ENCODE measurements at regions not wholly inside any gene's neighbourhood (a gene's known extent, or its start where the extent isn't known, plus 50 kb on each side); places are given as distances from the start of the nearest gene placed in this dataset.

GRCh38 chr3:180092889-180093288 lies 56.2 kb upstream of the PEX5L start:
- WGBS, 2 donors = 43 to 68% methylated on average over 2 of the region's 2 CpGs
- H3K9me3 ChIP-seq = no peaks in the 10 kb centered on the region
- H3K27me3 ChIP-seq = no peaks in the 10 kb centered on the region
- no peak overlapping the region for H3K4me3 ChIP-seq
- no peak for ATAC-seq
- no peaks in the 10 kb centered on the region for H3K36me3 ChIP-seq
- TF ChIP-seq CTCF (IDR thresholded peaks at IDR 0.05) = no peak
- no peak for DNase-seq
- intact Hi-C loops (cut with DNase I) = no loop called here
- no peaks in the 10 kb centered on the region for H3K4me1 ChIP-seq
- no peak overlapping the region for H3K27ac ChIP-seq

- no peaks in the 10 kb centered on the region for H3K4me1 ChIP-seq
- H3K36me3 ChIP-seq = no peaks in the 10 kb centered on the region
- H3K4me3 ChIP-seq = no peak overlapping the region
- WGBS, 2 donors = 92 to 93% methylated on average over 1 of the region's 1 CpG
- no peaks in the 10 kb centered on the region for H3K27me3 ChIP-seq
- no peak for TF ChIP-seq CTCF (IDR thresholded peaks at IDR 0.05)
- H3K27ac ChIP-seq = no peak overlapping the region
- no peak for DNase-seq
- intact Hi-C loops (cut with DNase I) = no loop called here
- ATAC-seq = no peak
- H3K9me3 ChIP-seq = no peaks in the 10 kb centered on the region
Measured at GRCh38 chr3:180093535-180093934, 56.8 kb upstream of the PEX5L start.

- Histone ChIP-seq H3K4me1 (no peaks in the 10 kb centered on the region), H3K27me3 (peaks cover 0 to 4% (median 0%) of the 10 kb centered on the region in 7 donors), H3K36me3 (no peaks in the 10 kb centered on the region), H3K27ac (no peak overlapping the region), H3K9me3 (peaks cover 0 to 3% (median 0%) of the 10 kb centered on the region in 11 donors), H3K4me3 (no peak overlapping the region)
- intact Hi-C loops (cut with DNase I) = no loop called here
- no peak for TF ChIP-seq CTCF (IDR thresholded peaks at IDR 0.05)
- 75 to 85% methylated on average over 1 of the region's 1 CpG for WGBS, 2 donors
- no peak for DNase-seq
- no peak for ATAC-seq
Measured at GRCh38 chr3:180097626-180098025, 60.9 kb upstream of the PEX5L start.

GRCh38 chr3:180102134-180102533 lies 65.4 kb upstream of the PEX5L start:
- no peak for TF ChIP-seq CTCF (IDR thresholded peaks at IDR 0.05)
- WGBS, 2 donors = 38 to 40% methylated on average over 11 of the region's 11 CpGs
- DNase-seq (no peak), ATAC-seq (no peak)
- no peaks in the 10 kb centered on the region for H3K36me3 ChIP-seq
- no peaks in the 10 kb centered on the region for H3K4me1 ChIP-seq
- no peak overlapping the region for H3K4me3 ChIP-seq
- peaks cover 0 to 16% (median 0%) of the 10 kb centered on the region in 11 donors for H3K9me3 ChIP-seq
- peaks cover 0 to 7% (median 0%) of the 10 kb centered on the region in 7 donors for H3K27me3 ChIP-seq
- intact Hi-C loops (cut with DNase I) = no loop called here
- H3K27ac ChIP-seq = no peak overlapping the region

All from heart right ventricle (tissue), 16 donors.